Spleen (tissue), 7 donors: ENCODE measurements at regions not wholly inside any gene's neighbourhood (a gene's known extent, or its start where the extent isn't known, plus 50 kb on each side); places are given as distances from the start of the nearest gene placed in this dataset.

Source experiments
- POLR2A ChIP-seq, 3 donors: fragments of 450-650 bp; IDR thresholded peaks; one replicate each; pipeline ENCODE4 v1.5.1; 2017; ENCODE audit warnings: antibody characterized with exemption in 3 of 3, mild to moderate bottlenecking in 1 of 3
- POLR2AphosphoS5 ChIP-seq, 3 donors: sonication (generic); formaldehyde crosslinking; IDR thresholded peaks; one replicate each; pipeline ENCODE4 v1.5.1; 2017; ENCODE audit warnings: antibody characterized with exemption in 3 of 3
- TF ChIP-seq, protein P1 (sequence below), 11 experiments: fragments of 200-600 bp in 7 of 11; fragments of 450-650 bp in 4 of 11; sonication (generic) in 4 of 11; IDR thresholded peaks in 8 of 11; conservative IDR thresholded peaks in 3 of 11; 1 replicate in 7 of 11; 2 replicates in 4 of 11; pipeline versions ENCODE4 v1.4.0 to v1.8.0; 2016 to 2021; ENCODE audit warnings: antibody characterized with exemption in 11 of 11, inconsistent platforms in 4 of 11, mild to moderate bottlenecking in 1 of 11
- donor health status: DM: no; HTN: no; CAD: no; lungs with moderate emphysema.
- donor health status: DM: no; HTN: no; CAD: no.
- donor health status: DM: no; HTN: no; CAD: no.

DNA sequence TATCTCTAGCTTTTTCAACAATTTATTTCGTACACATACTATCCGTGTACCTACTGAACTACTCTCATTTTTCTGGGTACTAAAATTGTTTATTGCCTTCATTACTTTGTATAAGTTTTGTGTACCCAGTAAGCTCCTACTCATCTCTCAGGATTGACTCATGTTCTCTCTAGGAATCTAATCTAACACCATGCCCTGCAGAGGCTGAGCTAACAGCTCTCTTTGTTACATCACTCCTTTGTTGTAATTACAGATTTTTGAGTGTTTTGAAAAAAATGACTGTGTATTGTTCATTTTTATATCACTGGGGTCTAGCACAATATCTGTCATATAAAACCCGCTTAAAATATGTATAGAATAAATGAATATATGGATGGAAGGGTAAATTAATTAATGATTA, 167.1 kb downstream of the ATP6V1G3 start:
- TF ChIP-seq POLR2A (IDR thresholded peaks at IDR 0.05) (no peak), POLR2AphosphoS5 (IDR thresholded peaks at IDR 0.05) (no peak)
- TF ChIP-seq, protein P1, sequence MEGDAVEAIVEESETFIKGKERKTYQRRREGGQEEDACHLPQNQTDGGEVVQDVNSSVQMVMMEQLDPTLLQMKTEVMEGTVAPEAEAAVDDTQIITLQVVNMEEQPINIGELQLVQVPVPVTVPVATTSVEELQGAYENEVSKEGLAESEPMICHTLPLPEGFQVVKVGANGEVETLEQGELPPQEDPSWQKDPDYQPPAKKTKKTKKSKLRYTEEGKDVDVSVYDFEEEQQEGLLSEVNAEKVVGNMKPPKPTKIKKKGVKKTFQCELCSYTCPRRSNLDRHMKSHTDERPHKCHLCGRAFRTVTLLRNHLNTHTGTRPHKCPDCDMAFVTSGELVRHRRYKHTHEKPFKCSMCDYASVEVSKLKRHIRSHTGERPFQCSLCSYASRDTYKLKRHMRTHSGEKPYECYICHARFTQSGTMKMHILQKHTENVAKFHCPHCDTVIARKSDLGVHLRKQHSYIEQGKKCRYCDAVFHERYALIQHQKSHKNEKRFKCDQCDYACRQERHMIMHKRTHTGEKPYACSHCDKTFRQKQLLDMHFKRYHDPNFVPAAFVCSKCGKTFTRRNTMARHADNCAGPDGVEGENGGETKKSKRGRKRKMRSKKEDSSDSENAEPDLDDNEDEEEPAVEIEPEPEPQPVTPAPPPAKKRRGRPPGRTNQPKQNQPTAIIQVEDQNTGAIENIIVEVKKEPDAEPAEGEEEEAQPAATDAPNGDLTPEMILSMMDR (IDR thresholded peaks at IDR 0.05 in 8 of 11, conservative IDR thresholded peaks at IDR 0.05 in 3 of 11): no peak
